ENCODE measurements at regions not wholly inside any gene's neighbourhood (a gene's known extent, or its start where the extent isn't known, plus 50 kb on each side); places are given as distances from the start of the nearest gene placed in this dataset.

- H2BK5ac ChIP-seq (ENCODE audit: low read length) = no peak overlapping the region
- no peak overlapping the region for H2AK5ac ChIP-seq (ENCODE audit: low read length)
- no peak overlapping the region for H3K56ac ChIP-seq (ENCODE audit: low read length)
- WGBS (ENCODE audit: extremely low coverage, insufficient coverage, low lambda C conversion rate) = no CpG with 5 or more reads among the region's 14 CpGs
- H3K79me2 ChIP-seq (ENCODE audit: control insufficient read depth, insufficient read depth, low read length) = no peaks in the 10 kb centered on the region
- H2BK15ac ChIP-seq (replicated peaks; ENCODE audit: low read depth) = no peak overlapping the region
- no peak overlapping the region for H3K9ac ChIP-seq (ENCODE audit: low read length)
- H3K27ac ChIP-seq (ENCODE audit: low read depth, low read length) = no peak overlapping the region
- H3K79me1 ChIP-seq (ENCODE audit: low read length) = no peaks in the 10 kb centered on the region
- H3K27me3 ChIP-seq (ENCODE audit: insufficient read depth, low read length, poor library complexity) = no peaks in the 10 kb centered on the region
- no peak overlapping the region for H3K23ac ChIP-seq (ENCODE audit: low read length)
- no peak overlapping the region for H4K5ac ChIP-seq (ENCODE audit: low read length)
- H3K4me1 ChIP-seq (ENCODE audit: control insufficient read depth, low read depth, low read length) = no peaks in the 10 kb centered on the region
- H3K36me3 ChIP-seq (ENCODE audit: control insufficient read depth, insufficient read depth, low read length) = no peaks in the 10 kb centered on the region
- H4K8ac ChIP-seq (ENCODE audit: low read depth, low read length) = no peak overlapping the region
- no peak overlapping the region for H3K18ac ChIP-seq (ENCODE audit: low read length)
- no peak overlapping the region for H2BK120ac ChIP-seq (ENCODE audit: low read depth, low read length)
- H3K4me2 ChIP-seq (ENCODE audit: low read length) = no peak overlapping the region
- no peak overlapping the region for H3K4me3 ChIP-seq (ENCODE audit: low read length)
- H3K4ac ChIP-seq (ENCODE audit: low read depth, low read length) = no peak overlapping the region
- no peak for DNase-seq
These were observed 84.0 kb upstream of the TNRC6C start for GRCh38 chr17:77874303-77875050.

DNA sequence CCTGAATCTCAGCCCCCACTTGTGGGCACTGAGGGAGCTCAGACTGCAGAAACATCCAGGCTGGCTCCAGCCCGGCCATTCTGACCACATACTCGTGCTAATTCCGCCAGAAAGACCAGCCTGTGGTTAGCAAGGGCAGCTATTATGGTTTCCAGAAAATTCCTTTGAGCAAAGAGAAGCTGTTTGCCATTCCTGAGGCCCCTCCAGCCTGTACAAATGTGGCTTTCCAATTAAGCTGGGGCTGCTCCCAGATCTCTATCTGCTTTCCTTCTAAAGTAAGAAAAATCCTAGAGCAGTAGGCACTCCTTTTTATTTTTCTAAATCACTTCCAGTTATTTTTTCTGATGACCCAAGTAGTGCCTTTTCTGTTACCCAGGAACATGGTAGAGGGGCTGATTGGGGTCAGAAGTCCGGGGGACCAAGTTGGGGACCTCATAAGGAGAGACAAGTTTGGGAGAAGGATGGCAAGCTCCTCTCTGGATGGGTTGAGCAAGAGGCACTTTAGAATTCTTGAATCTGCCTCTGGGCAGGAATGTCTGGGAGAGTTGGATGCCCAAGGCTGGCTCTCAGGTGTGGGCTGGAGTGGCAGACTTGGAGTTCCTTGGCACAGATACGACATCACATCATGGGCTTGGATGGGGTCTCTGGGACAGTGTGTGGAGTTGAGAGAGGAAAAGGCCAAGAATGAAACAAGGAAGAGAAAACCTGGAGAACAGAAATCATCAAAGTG is 83.3 kb upstream of the TNRC6C start:
- Histone ChIP-seq H3K9ac (ENCODE audit: low read length) (no peak overlapping the region), H3K79me1 (ENCODE audit: low read length) (no peaks in the 10 kb centered on the region), H3K27ac (ENCODE audit: low read depth, low read length) (no peak overlapping the region), H3K4me2 (ENCODE audit: low read length) (no peak overlapping the region), H3K23ac (ENCODE audit: low read length) (no peak overlapping the region), H2BK120ac (ENCODE audit: low read depth, low read length) (no peak overlapping the region), H3K4me3 (ENCODE audit: low read length) (no peak overlapping the region), H3K56ac (ENCODE audit: low read length) (no peak overlapping the region), H2BK5ac (ENCODE audit: low read length) (no peak overlapping the region), H3K4me1 (ENCODE audit: control insufficient read depth, low read depth, low read length) (no peaks in the 10 kb centered on the region), H4K5ac (ENCODE audit: low read length) (no peak overlapping the region), H2BK15ac (replicated peaks; ENCODE audit: low read depth) (no peak overlapping the region), H3K18ac (ENCODE audit: low read length) (no peak overlapping the region), H3K36me3 (ENCODE audit: control insufficient read depth, insufficient read depth, low read length) (no peaks in the 10 kb centered on the region), H3K27me3 (ENCODE audit: insufficient read depth, low read length, poor library complexity) (no peaks in the 10 kb centered on the region), H4K8ac (ENCODE audit: low read depth, low read length) (no peak overlapping the region), H3K79me2 (ENCODE audit: control insufficient read depth, insufficient read depth, low read length) (no peaks in the 10 kb centered on the region), H3K4ac (ENCODE audit: low read depth, low read length) (no peak overlapping the region), H2AK5ac (ENCODE audit: low read length) (no peak overlapping the region)
- no CpG with 5 or more reads among the region's 5 CpGs for WGBS (ENCODE audit: extremely low coverage, insufficient coverage, low lambda C conversion rate)
- DNase-seq = no peak

- no peak overlapping the region for H3K9ac ChIP-seq (ENCODE audit: low read length)
- no peak overlapping the region for H3K23ac ChIP-seq (ENCODE audit: low read length)
- no peak overlapping the region for H2BK15ac ChIP-seq (replicated peaks; ENCODE audit: low read depth)
- H4K8ac ChIP-seq (ENCODE audit: low read depth, low read length) = no peak overlapping the region
- no peak overlapping the region for H3K4ac ChIP-seq (ENCODE audit: low read depth, low read length)
- H3K4me3 ChIP-seq (ENCODE audit: low read length) = no peak overlapping the region
- no CpG with 5 or more reads among the region's 2 CpGs for WGBS (ENCODE audit: extremely low coverage, insufficient coverage, low lambda C conversion rate)
- DNase-seq = no peak
- no peak overlapping the region for H2AK5ac ChIP-seq (ENCODE audit: low read length)
- H3K4me2 ChIP-seq (ENCODE audit: low read length) = no peak overlapping the region
- H3K4me1 ChIP-seq (ENCODE audit: control insufficient read depth, low read depth, low read length) = no peaks in the 10 kb centered on the region
- H2BK5ac ChIP-seq (ENCODE audit: low read length) = no peak overlapping the region
- no peak overlapping the region for H3K18ac ChIP-seq (ENCODE audit: low read length)
- H3K79me2 ChIP-seq (ENCODE audit: control insufficient read depth, insufficient read depth, low read length) = no peaks in the 10 kb centered on the region
- H2BK120ac ChIP-seq (ENCODE audit: low read depth, low read length) = no peak overlapping the region
- H3K36me3 ChIP-seq (ENCODE audit: control insufficient read depth, insufficient read depth, low read length) = no peaks in the 10 kb centered on the region
- H3K27ac ChIP-seq (ENCODE audit: low read depth, low read length) = no peak overlapping the region
- H3K27me3 ChIP-seq (ENCODE audit: insufficient read depth, low read length, poor library complexity) = no peaks in the 10 kb centered on the region
- no peak overlapping the region for H3K56ac ChIP-seq (ENCODE audit: low read length)
- H4K5ac ChIP-seq (ENCODE audit: low read length) = no peak overlapping the region
- H3K79me1 ChIP-seq (ENCODE audit: low read length) = no peaks in the 10 kb centered on the region
These were observed 82.5 kb upstream of the TNRC6C start for GRCh38 chr17:77875881-77876509.

DNA sequence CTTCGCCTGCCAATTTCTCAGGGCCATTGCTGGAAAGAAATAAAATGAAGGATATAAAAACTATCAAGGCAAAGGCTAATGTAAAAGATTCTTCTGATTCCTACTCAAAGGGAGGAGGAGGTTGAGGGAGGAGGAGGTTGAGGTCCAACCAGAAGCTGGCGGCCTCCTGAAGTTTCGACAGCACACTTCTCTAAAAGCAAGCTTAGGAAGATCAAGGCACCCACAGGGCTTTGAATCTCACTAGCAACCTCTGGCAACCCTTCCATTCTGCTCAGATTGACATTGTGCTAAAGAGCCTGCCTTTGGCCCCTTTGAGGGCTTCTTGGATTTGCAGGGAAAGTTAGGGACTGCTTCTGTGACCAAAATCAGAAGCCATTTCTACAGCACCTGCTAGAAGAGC is 81.5 kb upstream of the TNRC6C start:
- Histone ChIP-seq H3K79me2 (ENCODE audit: control insufficient read depth, insufficient read depth, low read length) (no peaks in the 10 kb centered on the region), H3K4ac (ENCODE audit: low read depth, low read length) (no peak overlapping the region), H2BK5ac (ENCODE audit: low read length) (no peak overlapping the region), H3K27ac (ENCODE audit: low read depth, low read length) (no peak overlapping the region), H3K56ac (ENCODE audit: low read length) (no peak overlapping the region), H3K18ac (ENCODE audit: low read length) (no peak overlapping the region), H2AK5ac (ENCODE audit: low read length) (no peak overlapping the region), H4K5ac (ENCODE audit: low read length) (no peak overlapping the region), H3K4me3 (ENCODE audit: low read length) (no peak overlapping the region), H3K4me1 (ENCODE audit: control insufficient read depth, low read depth, low read length) (no peaks in the 10 kb centered on the region), H3K23ac (ENCODE audit: low read length) (no peak overlapping the region), H4K8ac (ENCODE audit: low read depth, low read length) (no peak overlapping the region), H3K79me1 (ENCODE audit: low read length) (no peaks in the 10 kb centered on the region), H3K27me3 (ENCODE audit: insufficient read depth, low read length, poor library complexity) (no peaks in the 10 kb centered on the region), H3K36me3 (ENCODE audit: control insufficient read depth, insufficient read depth, low read length) (no peaks in the 10 kb centered on the region), H3K9ac (ENCODE audit: low read length) (no peak overlapping the region), H3K4me2 (ENCODE audit: low read length) (no peak overlapping the region), H2BK15ac (replicated peaks; ENCODE audit: low read depth) (no peak overlapping the region), H2BK120ac (ENCODE audit: low read depth, low read length) (no peak overlapping the region)
- WGBS (ENCODE audit: extremely low coverage, insufficient coverage, low lambda C conversion rate) = no CpG with 5 or more reads among the region's 3 CpGs
- DNase-seq = no peak

DNA sequence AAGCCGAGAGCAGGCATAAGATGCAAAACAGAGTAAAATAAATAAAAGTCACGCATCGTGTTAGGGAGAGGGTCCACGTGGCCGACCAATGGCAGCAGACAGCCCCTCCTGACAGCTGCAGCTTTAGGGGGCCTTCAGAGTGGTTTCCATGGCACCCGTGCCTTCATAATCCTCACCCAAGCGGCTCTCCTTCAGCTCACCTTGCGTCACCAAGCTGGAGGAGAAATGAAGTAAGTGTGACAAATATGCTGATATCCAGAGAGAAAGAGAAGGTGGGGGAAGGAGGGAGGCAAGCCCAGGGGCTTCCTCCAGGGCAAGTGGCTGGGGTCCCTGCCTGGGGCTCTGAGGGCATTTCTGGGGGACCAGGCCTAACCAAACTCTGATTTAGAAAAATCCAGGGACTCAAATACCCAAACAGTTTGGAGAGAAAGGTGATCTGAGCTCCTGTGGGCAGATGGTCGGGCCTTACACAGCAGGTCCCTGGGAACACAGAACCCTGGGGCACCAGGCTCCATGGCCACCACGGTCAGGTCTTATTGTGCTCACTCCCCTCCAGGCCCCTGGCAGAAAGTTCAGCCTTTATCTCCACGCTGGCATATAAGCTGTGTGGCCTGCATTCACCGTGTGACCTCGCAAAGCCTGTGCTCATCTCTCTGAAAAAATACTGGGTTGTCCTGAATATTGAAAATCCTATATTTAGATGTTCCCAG is 80.7 kb upstream of the TNRC6C start:
- no CpG with 5 or more reads among the region's 13 CpGs for WGBS (ENCODE audit: extremely low coverage, insufficient coverage, low lambda C conversion rate)
- Histone ChIP-seq H3K4me1 (ENCODE audit: control insufficient read depth, low read depth, low read length) (no peaks in the 10 kb centered on the region), H2BK120ac (ENCODE audit: low read depth, low read length) (no peak overlapping the region), H3K36me3 (ENCODE audit: control insufficient read depth, insufficient read depth, low read length) (no peaks in the 10 kb centered on the region), H3K23ac (ENCODE audit: low read length) (no peak overlapping the region), H3K79me1 (ENCODE audit: low read length) (no peaks in the 10 kb centered on the region), H3K18ac (ENCODE audit: low read length) (no peak overlapping the region), H3K4me3 (ENCODE audit: low read length) (no peak overlapping the region), H3K56ac (ENCODE audit: low read length) (no peak overlapping the region), H2BK5ac (ENCODE audit: low read length) (no peak overlapping the region), H2BK15ac (replicated peaks; ENCODE audit: low read depth) (no peak overlapping the region), H3K79me2 (ENCODE audit: control insufficient read depth, insufficient read depth, low read length) (no peaks in the 10 kb centered on the region), H3K4me2 (ENCODE audit: low read length) (no peak overlapping the region), H2AK5ac (ENCODE audit: low read length) (no peak overlapping the region), H4K8ac (ENCODE audit: low read depth, low read length) (no peak overlapping the region), H3K27me3 (ENCODE audit: insufficient read depth, low read length, poor library complexity) (no peaks in the 10 kb centered on the region), H3K9ac (ENCODE audit: low read length) (no peak overlapping the region), H3K4ac (ENCODE audit: low read depth, low read length) (no peak overlapping the region), H3K27ac (ENCODE audit: low read depth, low read length) (no peak overlapping the region), H4K5ac (ENCODE audit: low read length) (no peak overlapping the region)
- no peak for DNase-seq

Measured in mesendoderm (in vitro differentiated cells).